ENCODE measurements at regions not wholly inside any gene's neighbourhood (a gene's known extent, or its start where the extent isn't known, plus 50 kb on each side); places are given as distances from the start of the nearest gene placed in this dataset.
A peak's percentile ranks its signal among the peaks of the same experiment; 100 is the strongest.
"Not testable (repeated sequence)": the region's sequence is repeated elsewhere in the genome, so short reads cannot be mapped to it uniquely, and the experiment has no call there.

DNA sequence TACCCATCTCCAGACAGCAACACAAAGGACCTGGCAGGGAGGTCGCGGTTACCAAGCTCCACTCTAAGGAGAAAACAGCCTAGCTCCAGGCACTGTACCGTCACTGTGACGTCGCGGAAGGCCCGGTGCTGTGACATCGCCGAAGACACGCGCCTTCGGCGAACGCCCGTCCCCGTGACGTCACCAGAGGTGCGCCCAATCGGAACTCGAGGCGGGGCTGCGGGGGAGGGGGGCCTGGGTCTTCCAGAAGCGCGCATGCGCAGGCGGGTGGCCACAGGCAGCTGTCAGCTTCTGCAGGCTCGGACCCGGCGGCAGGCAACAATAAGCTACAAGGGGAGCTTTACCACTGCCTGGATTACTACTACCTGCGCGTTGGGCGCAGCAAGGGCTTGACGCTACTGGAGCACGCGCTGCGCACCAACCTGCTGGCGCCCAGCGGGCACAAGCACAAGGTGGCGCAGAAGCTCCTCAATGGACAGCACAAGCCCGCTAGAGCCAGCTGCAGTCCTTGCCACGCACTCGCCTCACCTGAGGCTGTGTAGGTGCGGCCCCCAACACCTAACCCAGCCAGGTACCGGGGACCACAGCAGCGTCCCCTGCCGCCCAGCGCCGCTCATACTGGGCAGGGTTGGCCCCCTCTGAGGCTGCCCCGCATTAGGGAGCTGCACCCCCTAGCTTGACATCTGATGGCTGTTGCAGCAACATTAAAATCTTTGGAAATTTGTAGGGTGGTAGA lies 208.4 kb downstream of the TPST1 start:
- DNase-seq: no peak

GRCh38 chr7:66415659-66416265 lies 210.6 kb downstream of the TPST1 start:
- DNase-seq: peak; percentile 28

GRCh38 chr7:66418537-66418936 lies 210.1 kb upstream of the KCTD7 start:
- DNase-seq: no peak

GRCh38 chr7:66419210-66419609 lies 209.5 kb upstream of the KCTD7 start:
- DNase-seq: no peak

- DNase-seq: no peak
Observed at GRCh38 chr7:66421830-66422475, 206.7 kb upstream of the KCTD7 start.

DNA sequence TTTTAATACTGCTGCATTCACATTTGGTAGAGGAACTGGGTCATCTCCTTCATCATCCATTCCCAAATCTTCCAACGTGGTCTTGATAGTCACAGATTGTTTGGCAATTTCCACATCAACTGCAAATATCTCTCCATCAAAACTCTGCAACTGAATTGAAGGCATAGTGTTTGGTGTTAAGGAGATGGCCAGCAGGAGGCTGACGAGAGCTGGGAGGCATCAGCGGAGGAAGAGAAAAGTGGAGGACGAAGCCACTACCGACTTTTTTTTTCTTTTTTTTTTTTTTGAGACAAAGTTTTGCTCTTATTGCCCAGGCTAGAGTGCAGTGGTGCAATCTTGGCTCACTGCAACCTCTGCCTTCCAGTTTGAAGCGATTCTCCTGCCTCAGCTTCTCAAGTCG lies 205.0 kb upstream of the KCTD7 start:
- DNase-seq: no peak

DNA sequence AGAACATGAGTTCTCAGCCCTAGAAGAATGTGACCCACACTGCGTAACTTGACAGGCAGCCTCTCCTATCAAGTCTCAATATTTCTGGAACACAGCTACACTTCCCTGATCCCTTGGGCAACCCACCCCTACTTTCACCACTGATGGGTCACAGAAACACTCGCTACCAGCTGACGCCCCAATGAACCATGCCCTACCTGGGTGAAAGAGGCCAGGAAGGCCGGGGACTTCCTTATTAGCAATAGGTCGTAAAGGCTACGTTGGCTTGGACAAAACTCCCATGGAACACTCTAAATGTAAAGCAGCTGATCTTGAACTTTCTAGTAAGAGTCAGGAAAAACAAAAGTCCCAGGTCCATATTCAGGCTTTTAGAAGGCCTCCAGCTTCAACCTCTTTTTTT lies 202.3 kb upstream of the KCTD7 start:
- DNase-seq: no peak

- no peak for DNase-seq
Observed at GRCh38 chr7:66426996-66427395, 201.7 kb upstream of the KCTD7 start.

- DNase-seq: no peak
Observed at GRCh38 chr7:66427956-66428355, 200.7 kb upstream of the KCTD7 start.

DNA sequence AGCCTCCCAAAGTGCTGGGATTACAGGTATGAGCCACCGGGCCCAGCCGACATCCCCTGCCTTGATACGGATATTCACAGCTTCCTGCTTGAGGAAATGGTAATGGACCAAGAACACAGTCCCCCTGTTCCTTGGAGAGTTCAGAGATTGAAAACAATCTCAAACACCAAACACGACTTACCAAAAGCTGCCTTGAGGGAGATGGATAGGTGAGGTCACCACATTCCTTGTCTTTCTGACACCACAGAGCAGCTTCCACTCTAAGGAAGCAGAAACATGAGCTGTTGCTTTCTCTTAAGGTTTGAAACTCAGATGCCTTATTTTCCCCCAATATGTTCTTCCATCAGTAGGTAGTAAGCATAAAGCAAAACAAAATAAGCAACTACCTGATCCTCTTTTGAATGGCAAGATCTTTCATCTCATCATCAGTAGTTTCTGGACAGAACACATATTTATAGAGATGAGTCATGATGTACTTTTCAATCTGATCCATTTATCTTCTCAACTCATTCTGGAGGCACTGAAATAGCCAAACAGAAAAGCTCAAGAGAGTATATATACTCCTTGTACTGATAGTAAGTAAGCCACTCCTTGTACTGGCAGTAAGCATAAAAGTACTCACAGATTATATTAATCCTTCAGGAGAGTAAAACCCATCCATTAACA lies 199.1 kb upstream of the KCTD7 start:
- peak; percentile 13 for DNase-seq

DNA sequence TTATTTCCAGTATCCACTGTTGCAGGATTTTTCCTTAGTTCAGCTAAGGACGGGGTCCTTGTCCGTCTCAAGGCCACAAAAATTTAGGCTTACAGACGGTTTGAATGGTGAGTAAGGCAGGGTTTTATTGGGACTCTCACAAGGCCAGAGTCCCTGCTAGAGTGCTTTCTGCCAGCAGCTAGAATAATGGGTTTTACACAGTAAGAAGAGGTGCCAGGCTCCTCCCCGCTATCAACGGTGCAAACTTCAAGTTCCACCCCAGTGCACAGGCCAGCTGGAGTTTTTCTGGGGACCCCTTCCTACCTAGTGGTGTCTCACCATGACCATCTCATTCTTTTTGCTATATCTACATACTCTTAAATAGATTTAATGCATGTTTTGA lies 198.5 kb upstream of the KCTD7 start:
- no peak for DNase-seq

DNA sequence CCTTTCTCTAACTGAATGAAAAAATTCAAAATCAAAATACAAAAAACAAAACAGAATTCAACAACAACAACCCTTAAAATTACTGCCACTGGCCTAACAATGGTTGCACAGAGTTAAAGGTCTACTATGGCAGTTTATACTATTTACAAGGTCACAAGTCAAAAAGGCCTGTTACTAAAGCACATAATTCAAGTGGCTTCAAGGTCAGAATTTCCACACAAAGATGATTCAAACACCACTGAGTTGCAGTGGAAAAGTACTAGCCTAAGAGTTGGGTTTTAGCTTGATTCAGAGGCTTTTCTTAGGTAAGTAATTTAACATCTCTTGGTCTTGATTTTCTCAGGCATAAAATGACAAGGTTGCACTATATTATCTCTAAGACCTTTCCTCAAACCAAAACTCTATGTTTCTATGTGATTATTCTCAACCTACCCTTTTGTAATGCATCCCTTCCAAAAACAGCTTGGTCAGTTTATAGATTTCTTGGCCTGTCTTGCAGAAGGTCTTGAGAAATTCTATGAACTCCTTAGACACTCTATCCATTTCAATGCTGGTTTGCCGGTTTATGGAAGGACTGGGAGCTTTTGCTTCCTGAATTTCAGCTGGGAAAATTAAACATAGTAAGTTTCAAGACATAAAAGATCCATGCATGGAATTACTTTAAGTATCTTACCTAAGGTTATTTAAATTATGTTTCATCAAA lies 189.8 kb upstream of the KCTD7 start:
- peak; percentile 30 for DNase-seq

DNA sequence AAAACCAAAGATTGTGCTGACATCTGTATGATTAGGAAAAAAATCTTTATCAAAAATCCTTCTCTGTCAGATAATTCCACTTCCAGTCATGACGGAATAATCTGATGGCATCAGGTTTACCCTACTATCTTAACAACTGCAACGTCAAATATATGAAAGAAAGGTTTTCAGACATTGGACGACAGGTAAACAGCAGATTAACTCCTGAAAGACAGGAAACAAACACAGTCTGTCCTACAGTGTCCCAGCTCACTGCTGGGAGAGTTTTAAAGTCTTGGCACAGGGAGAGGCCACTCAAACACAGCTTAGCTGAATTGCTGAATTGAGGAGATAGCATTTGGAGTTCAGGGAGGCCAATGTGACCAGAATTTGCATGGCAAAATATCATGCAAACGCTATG lies 186.3 kb upstream of the KCTD7 start:
- DNase-seq: no peak

- DNase-seq: no peak
Observed at GRCh38 chr7:66443946-66444345, 184.7 kb upstream of the KCTD7 start.

DNA sequence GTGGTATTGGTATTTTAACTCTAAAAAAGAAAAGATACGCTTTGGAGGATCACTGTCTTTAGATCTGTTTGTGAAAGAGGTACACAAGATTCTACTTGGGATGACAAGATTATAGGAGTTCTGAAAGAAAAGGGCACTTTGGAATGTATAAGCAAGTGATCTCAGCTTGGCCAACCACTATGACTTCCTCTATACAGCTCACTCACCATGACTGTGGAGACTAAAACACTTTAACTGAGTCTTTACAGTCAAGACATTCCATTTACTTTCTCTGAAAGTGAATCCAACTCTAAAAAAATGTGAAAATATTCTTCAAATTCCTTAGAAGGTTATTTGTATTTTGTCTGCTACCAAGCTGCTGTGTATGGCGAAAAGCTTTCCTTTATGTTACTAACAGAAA lies 181.7 kb upstream of the KCTD7 start:
- DNase-seq: not testable (repeated sequence)

GRCh38 chr7:66450814-66451213 lies 177.9 kb upstream of the KCTD7 start:
- not testable (repeated sequence) for DNase-seq

GRCh38 chr7:66451713-66452112 lies 177.0 kb upstream of the KCTD7 start:
- not testable (repeated sequence) for DNase-seq

GRCh38 chr7:66452165-66452564 lies 176.5 kb upstream of the KCTD7 start:
- no peak for DNase-seq

DNA sequence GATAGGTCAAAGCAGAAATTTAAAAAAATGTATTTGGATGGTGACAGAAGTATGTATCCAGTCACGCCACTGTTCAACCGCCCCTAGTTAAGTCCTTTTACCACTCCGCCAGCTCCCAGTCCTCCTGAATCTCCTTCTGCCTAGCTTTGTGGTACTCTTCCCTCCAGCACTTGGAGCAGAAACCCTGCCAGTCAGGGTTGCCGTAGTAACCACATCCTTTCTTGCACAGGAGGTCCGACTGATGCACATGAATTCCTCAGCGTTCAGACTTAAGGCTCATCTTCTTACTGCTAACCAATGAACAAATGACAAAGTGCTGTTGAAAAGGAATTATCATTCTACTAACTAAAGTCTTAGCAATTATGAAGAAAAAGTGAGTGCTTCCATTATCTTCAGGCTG lies 175.3 kb upstream of the KCTD7 start:
- DNase-seq: no peak

GRCh38 chr7:66454600-66455225 lies 174.0 kb upstream of the KCTD7 start:
- no peak for DNase-seq

DNA sequence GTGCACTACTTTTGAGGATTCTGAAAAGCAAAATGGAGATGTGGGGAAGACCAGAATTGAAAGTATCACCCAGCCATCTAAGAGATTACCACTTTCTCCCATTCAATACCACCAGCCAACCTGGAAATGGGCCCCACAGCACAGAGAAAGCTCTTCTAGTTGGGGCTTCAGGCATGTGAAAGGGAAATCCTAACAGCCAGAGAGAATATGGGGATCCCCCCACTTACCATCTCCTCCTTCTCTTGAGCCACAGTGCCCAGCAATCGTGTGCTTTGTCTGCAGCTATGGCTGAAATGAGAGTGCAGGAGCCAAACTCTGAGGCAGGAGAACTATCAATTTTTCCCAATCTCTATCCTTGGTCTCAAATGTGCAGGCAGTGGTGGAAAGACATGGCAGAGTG lies 173.2 kb upstream of the KCTD7 start:
- DNase-seq: not testable (repeated sequence)

GRCh38 chr7:66456431-66456830 lies 172.2 kb upstream of the KCTD7 start:
- DNase-seq: not testable (repeated sequence)

DNA sequence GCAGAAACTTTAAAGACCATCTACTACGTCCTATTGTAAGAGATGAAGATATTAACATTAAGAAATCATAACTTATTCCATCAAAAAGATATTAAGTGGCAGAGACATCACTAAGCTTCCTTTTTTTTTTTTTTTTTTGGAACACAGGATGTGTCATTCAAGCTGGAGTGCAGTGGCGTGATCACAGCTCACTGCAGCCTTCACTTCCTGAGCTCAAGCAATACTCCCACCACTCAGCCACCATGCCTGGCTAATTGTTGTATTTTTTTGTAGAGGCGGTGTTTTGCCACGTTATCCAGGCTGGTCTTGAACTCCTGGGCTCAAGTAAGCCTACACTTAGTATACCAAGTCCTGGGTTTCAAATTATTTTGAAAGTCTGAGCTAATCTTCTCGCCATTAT lies 169.7 kb upstream of the KCTD7 start:
- not testable (repeated sequence) for DNase-seq

Measured in HCEC 1CT (cell line).